ENCODE measurements at regions not wholly inside any gene's neighbourhood (a gene's known extent, or its start where the extent isn't known, plus 50 kb on each side); places are given as distances from the start of the nearest gene placed in this dataset.

GRCh38 chr7:81648716-81649115 is 121.1 kb downstream of the HGF start:
- no peak for DNase-seq (ENCODE audit: low read depth)

GRCh38 chr7:81645435-81645834 is 124.4 kb downstream of the HGF start:
- no peak for DNase-seq (ENCODE audit: low read depth)

- no peak for DNase-seq (ENCODE audit: low read depth)
These were observed 128.0 kb downstream of the HGF start for GRCh38 chr7:81641873-81642272.

GRCh38 chr7:81638198-81638597 is 131.6 kb downstream of the HGF start:
- DNase-seq (ENCODE audit: low read depth): peak; percentile 44

- no peak for DNase-seq (ENCODE audit: low read depth)
These were observed 132.3 kb downstream of the HGF start for GRCh38 chr7:81637534-81637933.

- DNase-seq (ENCODE audit: low read depth): no peak
These were observed 137.4 kb downstream of the HGF start for GRCh38 chr7:81632418-81632817.

GRCh38 chr7:81630600-81630999 is 139.2 kb downstream of the HGF start:
- no peak for DNase-seq (ENCODE audit: low read depth)

GRCh38 chr7:81629702-81630101 is 140.1 kb downstream of the HGF start:
- no peak for DNase-seq (ENCODE audit: low read depth)

- DNase-seq (ENCODE audit: low read depth): no peak
These were observed 140.9 kb downstream of the HGF start for GRCh38 chr7:81628951-81629350.

- no peak for DNase-seq (ENCODE audit: low read depth)
These were observed 142.1 kb downstream of the HGF start for GRCh38 chr7:81627536-81628287.

- no peak for DNase-seq (ENCODE audit: low read depth)
These were observed 143.8 kb downstream of the HGF start for GRCh38 chr7:81626008-81626407.

GRCh38 chr7:81624650-81625631 is 144.9 kb downstream of the HGF start:
- DNase-seq (ENCODE audit: low read depth): no peak

GRCh38 chr7:81624021-81624592 is 145.7 kb downstream of the HGF start:
- DNase-seq (ENCODE audit: low read depth): no peak

GRCh38 chr7:81623251-81623855 is 146.5 kb downstream of the HGF start:
- no peak for DNase-seq (ENCODE audit: low read depth)

- DNase-seq (ENCODE audit: low read depth): no peak
These were observed 148.0 kb downstream of the HGF start for GRCh38 chr7:81621893-81622292.

GRCh38 chr7:81618396-81619014 is 151.3 kb downstream of the HGF start:
- peak; percentile 88 for DNase-seq (ENCODE audit: low read depth)

- DNase-seq (ENCODE audit: low read depth): peak; percentile 37
These were observed 152.9 kb downstream of the HGF start for GRCh38 chr7:81616951-81617350.

GRCh38 chr7:81611805-81612204 is 158.0 kb downstream of the HGF start:
- no peak for DNase-seq (ENCODE audit: low read depth)

GRCh38 chr7:81611040-81611439 is 158.8 kb downstream of the HGF start:
- no peak for DNase-seq (ENCODE audit: low read depth)

GRCh38 chr7:81608748-81609382 is 161.0 kb downstream of the HGF start:
- no peak for DNase-seq (ENCODE audit: low read depth)

GRCh38 chr7:81607987-81608386 is 161.9 kb downstream of the HGF start:
- DNase-seq (ENCODE audit: low read depth): no peak
